ENCODE measurements at regions not wholly inside any gene's neighbourhood (a gene's known extent, or its start where the extent isn't known, plus 50 kb on each side); places are given as distances from the start of the nearest gene placed in this dataset.
"Not testable (repeated sequence)": the region's sequence is repeated elsewhere in the genome, so short reads cannot be mapped to it uniquely, and the experiment has no call there.

GRCh38 chr9:102519423-102519822 is 475.7 kb upstream of the CYLC2 start:
- ChIA-PET POLR2A (no interaction called here), CTCF (no interaction called here)
- Mint-ChIP-seq H3K9me3 (peaks cover 2% of the 10 kb centered on the region), H3K4me3 (no peak overlapping the region), H3K27ac (no peak overlapping the region), H3K36me3 (ENCODE audit: low read depth) (no peaks in the 10 kb centered on the region), H3K27me3 (no peaks in the 10 kb centered on the region), H3K4me1 (no peaks in the 10 kb centered on the region)
- no peak for DNase-seq

GRCh38 chr9:102518324-102518723 is 476.8 kb upstream of the CYLC2 start:
- H3K4me3 Mint-ChIP-seq = no peak overlapping the region
- H3K4me1 Mint-ChIP-seq = no peaks in the 10 kb centered on the region
- no peaks in the 10 kb centered on the region for H3K27me3 Mint-ChIP-seq
- no peak overlapping the region for H3K27ac Mint-ChIP-seq
- POLR2A ChIA-PET = no interaction called here
- no peak for DNase-seq
- H3K36me3 Mint-ChIP-seq (ENCODE audit: low read depth) = no peaks in the 10 kb centered on the region
- H3K9me3 Mint-ChIP-seq = peaks cover 2% of the 10 kb centered on the region
- CTCF ChIA-PET = no interaction called here

GRCh38 chr9:102514541-102514940 is 480.6 kb upstream of the CYLC2 start:
- Mint-ChIP-seq H3K9me3 (peaks cover 2% of the 10 kb centered on the region), H3K4me1 (no peaks in the 10 kb centered on the region), H3K4me3 (no peak overlapping the region)

GRCh38 chr9:102507044-102507687 is 488.0 kb upstream of the CYLC2 start:
- H3K27ac Mint-ChIP-seq = no peak overlapping the region
- no peaks in the 10 kb centered on the region for H3K36me3 Mint-ChIP-seq (ENCODE audit: low read depth)

More at GRCh38 chr9:102514541-102514940, 480.6 kb upstream of the CYLC2 start:
- Mint-ChIP-seq H3K27me3 (no peaks in the 10 kb centered on the region), H3K27ac (no peak overlapping the region), H3K36me3 (ENCODE audit: low read depth) (no peaks in the 10 kb centered on the region)
- DNase-seq = no peak
- CTCF ChIA-PET = no interaction called here
- POLR2A ChIA-PET = no interaction called here

GRCh38 chr9:102506406-102506805 is 488.7 kb upstream of the CYLC2 start:
- Mint-ChIP-seq H3K27me3 (no peaks in the 10 kb centered on the region), H3K4me3 (no peak overlapping the region), H3K36me3 (ENCODE audit: low read depth) (no peaks in the 10 kb centered on the region), H3K27ac (no peak overlapping the region), H3K9me3 (peaks cover 6% of the 10 kb centered on the region), H3K4me1 (no peaks in the 10 kb centered on the region)
- ChIA-PET CTCF (no interaction called here), POLR2A (no interaction called here)
- no peak for DNase-seq

More at GRCh38 chr9:102507044-102507687, 488.0 kb upstream of the CYLC2 start:
- ChIA-PET POLR2A (no interaction called here), CTCF (no interaction called here)
- no peak for DNase-seq
- Mint-ChIP-seq H3K27me3 (no peaks in the 10 kb centered on the region), H3K4me1 (no peaks in the 10 kb centered on the region), H3K9me3 (peaks cover 4% of the 10 kb centered on the region), H3K4me3 (no peak overlapping the region)

- POLR2A ChIA-PET = no interaction called here
- H3K4me3 Mint-ChIP-seq = no peak overlapping the region
- H3K27ac Mint-ChIP-seq = no peak overlapping the region
- CTCF ChIA-PET = no interaction called here
- H3K4me1 Mint-ChIP-seq = no peaks in the 10 kb centered on the region
- no peak for DNase-seq
- no peaks in the 10 kb centered on the region for H3K27me3 Mint-ChIP-seq
- no peaks in the 10 kb centered on the region for H3K36me3 Mint-ChIP-seq (ENCODE audit: low read depth)
- H3K9me3 Mint-ChIP-seq = peaks cover 9% of the 10 kb centered on the region
These were observed 495.7 kb upstream of the CYLC2 start for GRCh38 chr9:102499468-102499867.

GRCh38 chr9:102497709-102498108 is 497.4 kb upstream of the CYLC2 start:
- Mint-ChIP-seq H3K4me3 (no peak overlapping the region), H3K4me1 (no peaks in the 10 kb centered on the region), H3K27ac (no peak overlapping the region), H3K27me3 (no peaks in the 10 kb centered on the region), H3K9me3 (peaks cover 9% of the 10 kb centered on the region), H3K36me3 (ENCODE audit: low read depth) (no peaks in the 10 kb centered on the region)
- no peak for DNase-seq
- CTCF ChIA-PET = no interaction called here
- POLR2A ChIA-PET = no interaction called here

GRCh38 chr9:102486976-102487375 is 508.2 kb upstream of the CYLC2 start:
- H3K27me3 Mint-ChIP-seq; H3K4me1 Mint-ChIP-seq; H3K9me3 Mint-ChIP-seq; CTCF ChIA-PET; H3K27ac Mint-ChIP-seq; POLR2A ChIA-PET; H3K36me3 Mint-ChIP-seq (ENCODE audit: low read depth); DNase-seq; H3K4me3 Mint-ChIP-seq: not testable (repeated sequence)

- Mint-ChIP-seq H3K4me3 (no peak overlapping the region), H3K4me1 (no peaks in the 10 kb centered on the region), H3K36me3 (ENCODE audit: low read depth) (no peaks in the 10 kb centered on the region), H3K9me3 (peaks cover 3% of the 10 kb centered on the region), H3K27ac (no peak overlapping the region), H3K27me3 (no peaks in the 10 kb centered on the region)
- ChIA-PET CTCF (no interaction called here), POLR2A (no interaction called here)
- no peak for DNase-seq
These were observed 511.5 kb upstream of the CYLC2 start for GRCh38 chr9:102483651-102484050.

- CTCF ChIA-PET = no interaction called here
These were observed 512.4 kb upstream of the CYLC2 start for GRCh38 chr9:102482776-102483175.

GRCh38 chr9:102479191-102479590 is 515.9 kb upstream of the CYLC2 start:
- Mint-ChIP-seq H3K9me3 (no peaks in the 10 kb centered on the region), H3K4me1 (no peaks in the 10 kb centered on the region), H3K27me3 (no peaks in the 10 kb centered on the region), H3K27ac (no peak overlapping the region), H3K36me3 (ENCODE audit: low read depth) (no peaks in the 10 kb centered on the region), H3K4me3 (no peak overlapping the region)
- CTCF ChIA-PET = no interaction called here
- POLR2A ChIA-PET = no interaction called here
- DNase-seq = no peak

More at GRCh38 chr9:102482776-102483175, 512.4 kb upstream of the CYLC2 start:
- H3K9me3 Mint-ChIP-seq = peaks cover 3% of the 10 kb centered on the region
- H3K4me1 Mint-ChIP-seq = no peaks in the 10 kb centered on the region
- no peak overlapping the region for H3K27ac Mint-ChIP-seq
- no peaks in the 10 kb centered on the region for H3K27me3 Mint-ChIP-seq
- POLR2A ChIA-PET = no interaction called here
- H3K4me3 Mint-ChIP-seq = no peak overlapping the region
- no peak for DNase-seq
- H3K36me3 Mint-ChIP-seq (ENCODE audit: low read depth) = no peaks in the 10 kb centered on the region

GRCh38 chr9:102474357-102474756 is 520.8 kb upstream of the CYLC2 start:
- ChIA-PET CTCF (no interaction called here), POLR2A (no interaction called here)
- no peaks in the 10 kb centered on the region for H3K9me3 Mint-ChIP-seq
- H3K4me1 Mint-ChIP-seq = no peaks in the 10 kb centered on the region
- DNase-seq = no peak
- no peaks in the 10 kb centered on the region for H3K36me3 Mint-ChIP-seq (ENCODE audit: low read depth)
- H3K4me3 Mint-ChIP-seq = no peak overlapping the region
- no peak overlapping the region for H3K27ac Mint-ChIP-seq
- H3K27me3 Mint-ChIP-seq = no peaks in the 10 kb centered on the region

- POLR2A ChIA-PET; DNase-seq; H3K9me3 Mint-ChIP-seq; H3K4me1 Mint-ChIP-seq; H3K36me3 Mint-ChIP-seq (ENCODE audit: low read depth); H3K27ac Mint-ChIP-seq; CTCF ChIA-PET; H3K27me3 Mint-ChIP-seq; H3K4me3 Mint-ChIP-seq: not testable (repeated sequence)
These were observed 525.7 kb upstream of the CYLC2 start for GRCh38 chr9:102469430-102469829.

- CTCF ChIA-PET = no interaction called here
- POLR2A ChIA-PET = no interaction called here
- H3K4me1 Mint-ChIP-seq = no peaks in the 10 kb centered on the region
- H3K9me3 Mint-ChIP-seq = peaks cover 2% of the 10 kb centered on the region
- H3K4me3 Mint-ChIP-seq = no peak overlapping the region
- no peaks in the 10 kb centered on the region for H3K36me3 Mint-ChIP-seq (ENCODE audit: low read depth)
- DNase-seq = no peak
- no peaks in the 10 kb centered on the region for H3K27me3 Mint-ChIP-seq
- no peak overlapping the region for H3K27ac Mint-ChIP-seq
These were observed 533.8 kb upstream of the CYLC2 start for GRCh38 chr9:102461156-102461819.
